Large intestine (tissue), 3 donors: ENCODE measurements at regions not wholly inside any gene's neighbourhood (a gene's known extent, or its start where the extent isn't known, plus 50 kb on each side); places are given as distances from the start of the nearest gene placed in this dataset.
"Not testable (repeated sequence)": the region's sequence is repeated elsewhere in the genome, so short reads cannot be mapped to it uniquely, and the experiment has no call there.

ENCODE experiments used
- DNase-seq, 2 donors: peaks; one replicate each; pipeline versions ENCODE4 v3.0.0 to v3.0.0-alpha.2; 2013
- H3K27ac ChIP-seq: one replicate; pipeline ENCODE4 v1.5.1; 2013; ENCODE audit warnings: low read length
- H3K27me3 ChIP-seq: 2 replicates; pipeline ENCODE4 v1.6.1; 2013; ENCODE audit warnings: low read length; ENCODE audit not compliant: control insufficient read depth, insufficient read depth
- H3K36me3 ChIP-seq: 2 replicates; pipeline ENCODE4 v1.6.1; 2013; ENCODE audit warnings: low read length; ENCODE audit not compliant: control insufficient read depth, insufficient read depth
- H3K4me1 ChIP-seq: one replicate; pipeline ENCODE4 v1.6.1; 2013; ENCODE audit warnings: low read length; ENCODE audit not compliant: control insufficient read depth, insufficient read depth
- H3K4me3 ChIP-seq: one replicate; pipeline ENCODE4 v1.5.1; 2013; ENCODE audit warnings: low read length
- H3K9me3 ChIP-seq: one replicate; pipeline ENCODE4 v1.6.1; 2013; ENCODE audit warnings: mild to moderate bottlenecking, low read depth, low read length, moderate library complexity; ENCODE audit not compliant: control insufficient read depth
- WGBS: methylation state at CpG from one replicate; pipeline ENCODE4 v1.1.5; 2013; ENCODE audit warnings: low lambda C conversion rate; ENCODE audit not compliant: insufficient coverage; 5-methylcytosine and 5-hydroxymethylcytosine counted together

- H3K4me3 ChIP-seq, result no peak overlapping the region
- DNase-seq, result no peak
- no peaks in the 10 kb centered on the region for H3K9me3 ChIP-seq
- no peaks in the 10 kb centered on the region for H3K4me1 ChIP-seq
- H3K27ac ChIP-seq, result no peak overlapping the region
- WGBS, result 80% methylated on average over 1 of the region's 2 CpGs
- no peaks in the 10 kb centered on the region for H3K27me3 ChIP-seq
- no peaks in the 10 kb centered on the region for H3K36me3 ChIP-seq
Observed at GRCh38 chr2:199186301-199186751, 271.4 kb downstream of the SATB2 start.

GRCh38 chr2:199185174-199185573 lies 272.6 kb downstream of the SATB2 start:
- H3K27ac ChIP-seq, H3K9me3 ChIP-seq, DNase-seq, H3K4me1 ChIP-seq, H3K4me3 ChIP-seq, H3K36me3 ChIP-seq, H3K27me3 ChIP-seq: not testable (repeated sequence)
- 80% methylated on average over 1 of the region's 5 CpGs for whole genome bisulfite sequencing

- Histone ChIP-seq H3K36me3 (no peaks in the 10 kb centered on the region), H3K4me1 (no peaks in the 10 kb centered on the region), H3K27ac (no peak overlapping the region), H3K27me3 (no peaks in the 10 kb centered on the region), H3K4me3 (no peak overlapping the region), H3K9me3 (no peaks in the 10 kb centered on the region)
- no peak for DNase-seq
- 65% methylated on average over 2 of the region's 5 CpGs for WGBS
Observed at GRCh38 chr2:199163613-199164458, 293.9 kb downstream of the SATB2 start.

- Histone ChIP-seq H3K4me3 (no peak overlapping the region), H3K27me3 (no peaks in the 10 kb centered on the region), H3K9me3 (no peaks in the 10 kb centered on the region), H3K36me3 (no peaks in the 10 kb centered on the region), H3K4me1 (no peaks in the 10 kb centered on the region), H3K27ac (no peak overlapping the region)
- WGBS, result no CpG with 5 or more reads among the region's 1 CpG
- DNase-seq, result no peak
Observed at GRCh38 chr2:199160677-199161465, 296.9 kb downstream of the SATB2 start.

GRCh38 chr2:199160081-199160480 lies 297.7 kb downstream of the SATB2 start:
- Histone ChIP-seq H3K36me3 (no peaks in the 10 kb centered on the region), H3K27ac (no peak overlapping the region), H3K4me3 (no peak overlapping the region), H3K9me3 (no peaks in the 10 kb centered on the region), H3K4me1 (no peaks in the 10 kb centered on the region), H3K27me3 (no peaks in the 10 kb centered on the region)
- no peak for DNase-seq
- 0% methylated on average over 1 of the region's 4 CpGs for WGBS

GRCh38 chr2:199148076-199148845 lies 309.5 kb downstream of the SATB2 start:
- WGBS, result 80% methylated on average over 1 of the region's 3 CpGs
- H3K9me3 ChIP-seq, result no peaks in the 10 kb centered on the region
- no peaks in the 10 kb centered on the region for H3K36me3 ChIP-seq
- no peak overlapping the region for H3K4me3 ChIP-seq
- H3K4me1 ChIP-seq, result no peaks in the 10 kb centered on the region
- H3K27me3 ChIP-seq, result no peaks in the 10 kb centered on the region
- no peak overlapping the region for H3K27ac ChIP-seq
- no peak for DNase-seq

GRCh38 chr2:199147216-199147615 lies 310.5 kb downstream of the SATB2 start:
- Histone ChIP-seq H3K9me3 (no peaks in the 10 kb centered on the region), H3K36me3 (no peaks in the 10 kb centered on the region), H3K27ac (no peak overlapping the region), H3K4me3 (no peak overlapping the region), H3K27me3 (no peaks in the 10 kb centered on the region), H3K4me1 (no peaks in the 10 kb centered on the region)
- DNase-seq, result no peak

GRCh38 chr2:199144546-199144945 lies 313.2 kb downstream of the SATB2 start:
- no peaks in the 10 kb centered on the region for H3K36me3 ChIP-seq
- DNase-seq, result no peak
- H3K4me1 ChIP-seq, result no peaks in the 10 kb centered on the region
- H3K27me3 ChIP-seq, result no peaks in the 10 kb centered on the region
- no peak overlapping the region for H3K27ac ChIP-seq
- H3K4me3 ChIP-seq, result no peak overlapping the region
- H3K9me3 ChIP-seq, result no peaks in the 10 kb centered on the region

- 100% methylated on average over 1 of the region's 1 CpG for WGBS
- no peaks in the 10 kb centered on the region for H3K9me3 ChIP-seq
- no peak overlapping the region for H3K27ac ChIP-seq
- H3K36me3 ChIP-seq, result no peaks in the 10 kb centered on the region
- H3K4me1 ChIP-seq, result no peaks in the 10 kb centered on the region
- H3K4me3 ChIP-seq, result no peak overlapping the region
- DNase-seq, result no peak
- no peaks in the 10 kb centered on the region for H3K27me3 ChIP-seq
Observed at GRCh38 chr2:199144036-199144435, 313.7 kb downstream of the SATB2 start.

GRCh38 chr2:199136681-199137080 lies 321.1 kb downstream of the SATB2 start:
- DNase-seq, result no peak
- no peaks in the 10 kb centered on the region for H3K4me1 ChIP-seq
- H3K27ac ChIP-seq, result no peak overlapping the region
- H3K36me3 ChIP-seq, result no peaks in the 10 kb centered on the region
- H3K9me3 ChIP-seq, result no peaks in the 10 kb centered on the region
- H3K27me3 ChIP-seq, result no peaks in the 10 kb centered on the region
- H3K4me3 ChIP-seq, result no peak overlapping the region
